ENCODE measurements at regions not wholly inside any gene's neighbourhood (a gene's known extent, or its start where the extent isn't known, plus 50 kb on each side); places are given as distances from the start of the nearest gene placed in this dataset.

DNA sequence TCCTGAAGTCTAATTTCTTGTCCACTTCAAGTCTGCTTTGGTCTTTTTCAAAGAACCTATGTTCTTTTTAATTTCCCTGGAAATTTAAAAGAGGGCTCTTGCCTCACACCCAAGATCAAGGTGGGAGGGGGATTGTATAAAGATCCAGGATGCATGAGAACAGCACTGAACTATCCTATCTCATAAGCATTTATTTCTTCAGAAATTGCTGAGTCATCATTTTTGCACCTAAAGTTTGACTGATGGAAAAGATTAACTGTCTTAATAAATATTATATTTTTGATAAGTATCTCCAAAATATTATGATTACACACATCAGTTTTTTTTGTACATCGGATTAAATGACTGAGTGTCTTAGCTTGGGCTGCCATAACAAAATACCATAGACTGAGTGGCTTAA lies 90.5 kb downstream of the RPS24 start:
- TF ChIP-seq, protein P1, sequence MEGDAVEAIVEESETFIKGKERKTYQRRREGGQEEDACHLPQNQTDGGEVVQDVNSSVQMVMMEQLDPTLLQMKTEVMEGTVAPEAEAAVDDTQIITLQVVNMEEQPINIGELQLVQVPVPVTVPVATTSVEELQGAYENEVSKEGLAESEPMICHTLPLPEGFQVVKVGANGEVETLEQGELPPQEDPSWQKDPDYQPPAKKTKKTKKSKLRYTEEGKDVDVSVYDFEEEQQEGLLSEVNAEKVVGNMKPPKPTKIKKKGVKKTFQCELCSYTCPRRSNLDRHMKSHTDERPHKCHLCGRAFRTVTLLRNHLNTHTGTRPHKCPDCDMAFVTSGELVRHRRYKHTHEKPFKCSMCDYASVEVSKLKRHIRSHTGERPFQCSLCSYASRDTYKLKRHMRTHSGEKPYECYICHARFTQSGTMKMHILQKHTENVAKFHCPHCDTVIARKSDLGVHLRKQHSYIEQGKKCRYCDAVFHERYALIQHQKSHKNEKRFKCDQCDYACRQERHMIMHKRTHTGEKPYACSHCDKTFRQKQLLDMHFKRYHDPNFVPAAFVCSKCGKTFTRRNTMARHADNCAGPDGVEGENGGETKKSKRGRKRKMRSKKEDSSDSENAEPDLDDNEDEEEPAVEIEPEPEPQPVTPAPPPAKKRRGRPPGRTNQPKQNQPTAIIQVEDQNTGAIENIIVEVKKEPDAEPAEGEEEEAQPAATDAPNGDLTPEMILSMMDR (IDR thresholded peaks at IDR 0.05 in 4 of 5, conservative IDR thresholded peaks at IDR 0.05 in 1 of 5), result no peak
- no peak for TF ChIP-seq POLR2A (IDR thresholded peaks at IDR 0.05)

Measured in gastrocnemius medialis (tissue), 4 donors.